HCT116 (cell line): ENCODE measurements at regions not wholly inside any gene's neighbourhood (a gene's known extent, or its start where the extent isn't known, plus 50 kb on each side); places are given as distances from the start of the nearest gene placed in this dataset.

Experiments
- ATAC-seq: fragments of 200-7000 bp; cut with Tn5 transposase; 2 replicates; pipeline ENCODE4 v1.9.1; 2020; ENCODE audit warnings: mild to moderate bottlenecking, moderate library complexity
- BruUV-seq: library from RNA; stranded (reverse); fragments of 400-500 nt; replicated peaks from 2 replicates; lab custom pipeline; 2021; lab: Mats Ljungman, UMichigan
- CTCF ChIA-PET: fragments of 300-600 bp; sonication (Branson Sonifier 250); formaldehyde crosslinking; loops from one replicate; lab custom pipeline; 2021; ENCODE audit warnings: antibody characterized with exemption; lab: Charles Lee
- POLR2A ChIA-PET: fragments of 300-600, 350-600 bp; sonication (Branson Sonifier 250); formaldehyde crosslinking; loops from one replicate; lab custom pipeline; 2021; ENCODE audit warnings: antibody characterized with exemption; lab: Charles Lee
- RAD21 ChIA-PET, 2 experiments: fragments of 300-600 bp; sonication (Branson Sonifier 250); formaldehyde crosslinking; loops; one replicate each; lab custom pipeline; 2023; ENCODE audit warnings: low total read pairs in 2 of 2; ENCODE audit not compliant: uncharacterized antibody in 2 of 2, unreplicated experiment in 2 of 2, low non-redundant PET in 1 of 2; lab: Charles Lee
- DNase-seq: peaks from one replicate; pipeline ENCODE4 v3.0.0-alpha.2; 2010; ENCODE audit warnings: low read depth, low spot score
- H2AFZ ChIP-seq: fragments of 200-600 bp; shearing (Covaris generic), sonication (generic); 2 replicates; pipeline ENCODE4 v1.6.1; 2017; ENCODE audit warnings: low read depth, mixed run types, mixed read lengths, antibody characterized with exemption, low read length; ENCODE audit not compliant: poor library complexity, severe bottlenecking
- H3K27ac ChIP-seq: 2 replicates; pipeline ENCODE4 v1.5.1; 2012; ENCODE audit warnings: low read depth, low read length
- H3K27me3 ChIP-seq: fragments of 200-600 bp; sonication (generic); 2 replicates; pipeline ENCODE4 v1.6.1; 2016; ENCODE audit warnings: mixed run types, low read length, mixed read lengths; ENCODE audit not compliant: insufficient read depth
- H3K36me3 ChIP-seq, 2 experiments: fragments of 200-500 bp in 1 of 2; fragments of 200-600 bp in 1 of 2; sonication (Bioruptor generic) in 1 of 2; sonication (generic) in 1 of 2; 2 replicates each; pipeline versions ENCODE4 v1.5.1 to v1.6.1; 2014 to 2016; ENCODE audit warnings: low read length in 2 of 2, inconsistent platforms in 1 of 2, mixed read lengths in 1 of 2, mixed run types in 1 of 2; ENCODE audit not compliant: insufficient read depth in 2 of 2, control insufficient read depth in 1 of 2
- H3K4me1 ChIP-seq, 2 experiments: fragments of 200-600 bp in 1 of 2; sonication (generic) in 1 of 2; 2 replicates each; pipeline versions ENCODE4 v1.5.1 to v1.6.1; 2012 to 2017; ENCODE audit warnings: low read length in 2 of 2, inconsistent platforms in 1 of 2, mild to moderate bottlenecking in 1 of 2, mixed read lengths in 1 of 2, mixed run types in 1 of 2, moderate library complexity in 1 of 2; ENCODE audit not compliant: insufficient read depth in 2 of 2, control insufficient read depth in 1 of 2
- H3K4me2 ChIP-seq: fragments of 200-600 bp; sonication (generic); 2 replicates; pipeline ENCODE4 v1.6.1; 2017; ENCODE audit warnings: mixed run types, low read length, mixed read lengths
- H3K4me3 ChIP-seq, 2 experiments: fragments of 200-600 bp in 1 of 2; sonication (generic) in 1 of 2; replicated peaks in 1 of 2; 2 replicates each; pipeline ENCODE4 v1.5.1; 2011 to 2016; ENCODE audit warnings: low read length in 2 of 2, control low read depth in 1 of 2, low read depth in 1 of 2, mild to moderate bottlenecking in 1 of 2, mixed read lengths in 1 of 2, mixed run types in 1 of 2
- H3K79me2 ChIP-seq: fragments of 200-600 bp; sonication (generic); 2 replicates; pipeline ENCODE4 v1.6.1; 2017; ENCODE audit warnings: mild to moderate bottlenecking, mixed run types, low read length, moderate library complexity, mixed read lengths; ENCODE audit not compliant: insufficient read depth
- H3K9ac ChIP-seq: fragments of 200-600 bp; sonication (generic); 2 replicates; pipeline ENCODE4 v1.6.1; 2016; ENCODE audit warnings: low read length, mixed read lengths
- H3K9me2 ChIP-seq: fragments of 200-600 bp; sonication (generic), shearing (Covaris generic); 2 replicates; pipeline ENCODE4 v1.6.1; 2017; ENCODE audit warnings: mixed run types, mild to moderate bottlenecking, moderate library complexity; ENCODE audit not compliant: insufficient read depth
- H3K9me3 ChIP-seq, 2 experiments: fragments of 200-500 bp in 1 of 2; fragments of 200-600 bp in 1 of 2; sonication (Bioruptor generic) in 1 of 2; sonication (generic) in 1 of 2; 2 replicates each; pipeline ENCODE4 v1.6.1; 2014 to 2017; ENCODE audit warnings: low read length in 2 of 2, mixed read lengths in 2 of 2, inconsistent platforms in 1 of 2, low read depth in 1 of 2, mild to moderate bottlenecking in 1 of 2, mixed run types in 1 of 2, moderate library complexity in 1 of 2; ENCODE audit not compliant: control insufficient read depth in 1 of 2, insufficient read depth in 1 of 2
- H4K20me1 ChIP-seq: fragments of 200-600 bp; sonication (generic), shearing (Covaris generic); 2 replicates; pipeline ENCODE4 v1.6.1; 2017; ENCODE audit warnings: mixed run types, mild to moderate bottlenecking, moderate library complexity; ENCODE audit not compliant: insufficient read depth
- ATF3 ChIP-seq: IDR thresholded peaks from 2 replicates; pipeline ENCODE4 v1.6.1; 2012
- CBX3 ChIP-seq: IDR thresholded peaks from 2 replicates; pipeline ENCODE4 v1.6.1; 2012; ENCODE audit warnings: low read depth
- CEBPB ChIP-seq: IDR thresholded peaks from 2 replicates; pipeline ENCODE4 v1.6.1; 2012; ENCODE audit warnings: low read depth
- EGR1 ChIP-seq: IDR thresholded peaks from 2 replicates; pipeline ENCODE4 v1.6.1; 2012; ENCODE audit warnings: low read depth
- ELF1 ChIP-seq: IDR thresholded peaks from 2 replicates; pipeline ENCODE4 v1.6.1; 2012; ENCODE audit warnings: low read depth, borderline replicate concordance
- EZH2phosphoT487 ChIP-seq: fragments of 200-600 bp; IDR thresholded peaks from 2 replicates; pipeline ENCODE4 v1.6.1; 2018; ENCODE audit warnings: antibody characterized with exemption, borderline replicate concordance
- FOSL1 ChIP-seq: IDR thresholded peaks from 2 replicates; pipeline ENCODE4 v1.6.1; 2012; ENCODE audit warnings: low read depth
- JUND ChIP-seq: IDR thresholded peaks from 2 replicates; pipeline ENCODE4 v1.6.1; 2012
- POLR2A ChIP-seq: IDR thresholded peaks from 2 replicates; pipeline ENCODE4 v1.7.0; 2011; ENCODE audit warnings: borderline replicate concordance; ENCODE audit not compliant: insufficient read depth, insufficient read length; ENCODE audit errors: extremely low read depth
- POLR2AphosphoS5 ChIP-seq: IDR thresholded peaks from 2 replicates; pipeline ENCODE4 v1.6.1; 2011; ENCODE audit warnings: mild to moderate bottlenecking, low read depth, low read length, moderate library complexity
- RAD21 ChIP-seq: IDR thresholded peaks from 2 replicates; pipeline ENCODE4 v1.6.1; 2012; ENCODE audit warnings: low read depth, mild to moderate bottlenecking
- REST ChIP-seq: IDR thresholded peaks from 2 replicates; pipeline ENCODE4 v1.6.1; 2012; ENCODE audit warnings: low read depth
- SIN3A ChIP-seq: IDR thresholded peaks from 2 replicates; pipeline ENCODE4 v1.6.1; 2012; ENCODE audit warnings: low read depth
- SRF ChIP-seq: IDR thresholded peaks from 2 replicates; pipeline ENCODE4 v1.6.1; 2012; ENCODE audit warnings: low read depth
- TCF7L2 ChIP-seq: IDR thresholded peaks from 2 replicates; pipeline ENCODE4 v1.7.0; 2011; ENCODE audit warnings: borderline replicate concordance, inconsistent platforms; ENCODE audit not compliant: insufficient read depth, insufficient read length; ENCODE audit errors: extremely low read depth
- YY1 ChIP-seq: IDR thresholded peaks from 2 replicates; pipeline ENCODE4 v1.6.1; 2011; ENCODE audit warnings: low read length, low read depth, moderate library complexity, mild to moderate bottlenecking; ENCODE audit not compliant: insufficient replicate concordance; ENCODE audit errors: extremely low read depth
- ZBTB33 ChIP-seq: IDR thresholded peaks from 2 replicates; pipeline ENCODE4 v1.6.1; 2011; ENCODE audit warnings: mild to moderate bottlenecking, low read length, moderate library complexity; ENCODE audit not compliant: insufficient replicate concordance; ENCODE audit errors: extremely low read depth
- ZFX ChIP-seq: fragments of 450-650 bp; IDR thresholded peaks from 2 replicates; pipeline ENCODE4 v1.6.1; 2017
- intact Hi-C: fragments of 100-400 bp; cut with micrococcal nuclease; formaldehyde crosslinking; loops from 2 replicates; pipeline ENCODE4 v1.10.0; 2022
- TF ChIP-seq, protein P1 (sequence below), 3 experiments: fragments of 200-600 bp in 1 of 3; sonication (generic) in 1 of 3; IDR thresholded peaks in 2 of 3; conservative IDR thresholded peaks in 1 of 3; 2 replicates each; pipeline ENCODE4 v1.5.1; 2012 to 2017; ENCODE audit warnings: low read depth in 2 of 3, low read length in 2 of 3, antibody characterized with exemption in 1 of 3, borderline replicate concordance in 1 of 3, control low read depth in 1 of 3, mild to moderate bottlenecking in 1 of 3, mixed read lengths in 1 of 3, mixed run types in 1 of 3, moderate library complexity in 1 of 3; ENCODE audit not compliant: insufficient read depth in 1 of 3
- TF ChIP-seq, protein P2 (sequence below): IDR thresholded peaks from 2 replicates; pipeline ENCODE4 v1.6.1; 2012

DNA sequence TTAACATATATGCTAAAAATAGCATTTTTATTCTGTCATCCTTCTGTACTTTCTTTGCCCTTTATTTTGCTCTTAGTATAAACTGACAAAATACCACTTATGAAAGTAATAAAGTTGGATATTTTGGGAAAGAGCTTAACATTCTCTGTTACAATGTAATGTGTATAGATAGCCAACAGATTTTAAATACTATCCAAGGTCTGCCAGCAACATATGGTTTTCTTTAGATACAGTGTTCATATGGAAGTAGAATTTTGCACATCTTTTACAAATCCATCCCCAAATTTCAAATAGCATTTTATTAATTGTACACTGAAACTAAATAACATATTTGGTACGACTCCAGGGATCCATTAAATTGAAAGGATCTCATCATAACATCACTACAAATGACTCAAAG lies 268.6 kb upstream of the PCDH18 start:
- H3K9ac ChIP-seq = no peak overlapping the region
- DNase-seq = no peak
- no peaks in the 10 kb centered on the region for H3K36me3 ChIP-seq
- no peaks in the 10 kb centered on the region for H3K9me2 ChIP-seq
- H3K27ac ChIP-seq = no peak overlapping the region
- H3K4me3 ChIP-seq = no peak overlapping the region
- ChIA-PET POLR2A (no interaction called here), CTCF (no interaction called here), RAD21 (no interaction called here)
- no TSS peak for BruUV-seq
- intact Hi-C loops = no loop called here
- no peak overlapping the region for H2AFZ ChIP-seq
- TF ChIP-seq SIN3A = no peak
- TF ChIP-seq RAD21 = no peak
- TF ChIP-seq EZH2phosphoT487 = no peak
- TF ChIP-seq, protein P1, sequence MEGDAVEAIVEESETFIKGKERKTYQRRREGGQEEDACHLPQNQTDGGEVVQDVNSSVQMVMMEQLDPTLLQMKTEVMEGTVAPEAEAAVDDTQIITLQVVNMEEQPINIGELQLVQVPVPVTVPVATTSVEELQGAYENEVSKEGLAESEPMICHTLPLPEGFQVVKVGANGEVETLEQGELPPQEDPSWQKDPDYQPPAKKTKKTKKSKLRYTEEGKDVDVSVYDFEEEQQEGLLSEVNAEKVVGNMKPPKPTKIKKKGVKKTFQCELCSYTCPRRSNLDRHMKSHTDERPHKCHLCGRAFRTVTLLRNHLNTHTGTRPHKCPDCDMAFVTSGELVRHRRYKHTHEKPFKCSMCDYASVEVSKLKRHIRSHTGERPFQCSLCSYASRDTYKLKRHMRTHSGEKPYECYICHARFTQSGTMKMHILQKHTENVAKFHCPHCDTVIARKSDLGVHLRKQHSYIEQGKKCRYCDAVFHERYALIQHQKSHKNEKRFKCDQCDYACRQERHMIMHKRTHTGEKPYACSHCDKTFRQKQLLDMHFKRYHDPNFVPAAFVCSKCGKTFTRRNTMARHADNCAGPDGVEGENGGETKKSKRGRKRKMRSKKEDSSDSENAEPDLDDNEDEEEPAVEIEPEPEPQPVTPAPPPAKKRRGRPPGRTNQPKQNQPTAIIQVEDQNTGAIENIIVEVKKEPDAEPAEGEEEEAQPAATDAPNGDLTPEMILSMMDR (IDR thresholded peaks at IDR 0.05 in 2 of 3, conservative IDR thresholded peaks at IDR 0.05 in 1 of 3; ENCODE audit: borderline replicate concordance in 1 of 3, insufficient read depth in 1 of 3, low read depth in 2 of 3, low read length in 2 of 3) = no peak
- TF ChIP-seq EGR1 = no peak
- TF ChIP-seq TCF7L2 = no peak
- no peak for TF ChIP-seq ATF3
- no peak for TF ChIP-seq CEBPB
- no peak for TF ChIP-seq SRF
- TF ChIP-seq, protein P2, sequence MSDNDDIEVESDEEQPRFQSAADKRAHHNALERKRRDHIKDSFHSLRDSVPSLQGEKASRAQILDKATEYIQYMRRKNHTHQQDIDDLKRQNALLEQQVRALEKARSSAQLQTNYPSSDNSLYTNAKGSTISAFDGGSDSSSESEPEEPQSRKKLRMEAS = no peak
- TF ChIP-seq CBX3 = no peak
- no peak for TF ChIP-seq ELF1
- TF ChIP-seq JUND = no peak
- TF ChIP-seq POLR2A = no peak
- no peak for TF ChIP-seq ZBTB33
- no peak for TF ChIP-seq REST
- no peak for TF ChIP-seq ZFX
- no peak for TF ChIP-seq YY1
- TF ChIP-seq POLR2AphosphoS5 = no peak
- TF ChIP-seq FOSL1 = no peak
- H3K4me2 ChIP-seq = no peak overlapping the region
- no peak for ATAC-seq
- no peaks in the 10 kb centered on the region for H4K20me1 ChIP-seq
- H3K9me3 ChIP-seq = no peaks in the 10 kb centered on the region
- no peaks in the 10 kb centered on the region for H3K27me3 ChIP-seq
- H3K4me1 ChIP-seq = no peaks in the 10 kb centered on the region
- no peaks in the 10 kb centered on the region for H3K79me2 ChIP-seq
